GM12878 (cell line): ENCODE measurements at regions not wholly inside any gene's neighbourhood (a gene's known extent, or its start where the extent isn't known, plus 50 kb on each side); places are given as distances from the start of the nearest gene placed in this dataset.

ENCODE experiments used
- ATAC-seq: fragments of 200-7000 bp; cut with Tn5 transposase; 3 replicates; pipeline ENCODE4 v1.9.1; 2020; ENCODE audit warnings: mild to moderate bottlenecking, moderate library complexity
- BruUV-seq: library from RNA; stranded (reverse); fragments of 400-500 nt; replicated peaks from 2 replicates; lab custom pipeline; 2021; lab: Mats Ljungman, UMichigan
- CTCF ChIA-PET: fragments of 300-600 bp; sonication (Branson Sonifier 250); formaldehyde crosslinking; extraction: SDS; loops from one replicate; lab custom pipeline; 2021; ENCODE audit warnings: inconsistent platforms; lab: Yijun Ruan, JAX
- POLR2A ChIA-PET: fragments of 350-600 bp; formaldehyde crosslinking; extraction: SDS; loops from one replicate; lab custom pipeline; 2021; ENCODE audit warnings: inconsistent platforms; lab: Charles Lee
- RAD21 ChIA-PET: fragments of 300-600 bp; sonication (Branson Sonifier 250); formaldehyde crosslinking; loops from one replicate; lab custom pipeline; 2023; ENCODE audit warnings: antibody characterized with exemption; ENCODE audit not compliant: unreplicated experiment; lab: Charles Lee
- SMC1A ChIA-PET: fragments of 300-600 bp; sonication (Branson Sonifier 250); formaldehyde crosslinking; loops from one replicate; lab custom pipeline; 2023; ENCODE audit not compliant: unreplicated experiment, uncharacterized antibody; lab: Charles Lee
- DNase-seq: peaks from one replicate; pipeline ENCODE4 v3.0.0-alpha.2; 2011; ENCODE audit warnings: low read depth, low spot score
- FAIRE-seq: peaks from 3 replicates; lab custom pipeline; 2011; peaks lifted over from hg19 to GRCh38; lab: Jason Lieb, UNC
- H2AFZ ChIP-seq: 2 replicates; pipeline ENCODE4 v1.6.0; 2011; ENCODE audit warnings: low read depth, low read length, control low read depth; ENCODE audit not compliant: control insufficient read depth
- H3K27ac ChIP-seq: 2 replicates; pipeline ENCODE4 v1.5.1; 2011; ENCODE audit warnings: control low read depth; ENCODE audit not compliant: control insufficient read depth, insufficient read depth
- H3K27me3 ChIP-seq, 2 experiments: replicated peaks in 1 of 2; 2 replicates each; pipeline versions ENCODE4 v1.6.0 to v1.6.1; 2011; ENCODE audit warnings: low read length in 1 of 2; ENCODE audit not compliant: control insufficient read depth in 2 of 2, insufficient read depth in 2 of 2
- H3K36me3 ChIP-seq, 2 experiments: 2 replicates each; pipeline ENCODE4 v1.5.1; 2011; ENCODE audit warnings: low read length in 1 of 2; ENCODE audit not compliant: control insufficient read depth in 2 of 2, insufficient read depth in 2 of 2
- H3K4me1 ChIP-seq: 2 replicates; pipeline ENCODE4 v1.6.1; 2011; ENCODE audit warnings: mild to moderate bottlenecking, low read length, moderate library complexity, mixed read lengths; ENCODE audit not compliant: control insufficient read depth, insufficient read depth
- H3K4me2 ChIP-seq: 2 replicates; pipeline ENCODE4 v1.6.0; 2011; ENCODE audit warnings: control low read depth; ENCODE audit not compliant: control insufficient read depth, insufficient read depth
- H3K4me3 ChIP-seq: fragments of 200-600 bp; sonication (generic); 2 replicates; pipeline ENCODE4 v1.5.1; 2016
- H3K79me2 ChIP-seq: 2 replicates; pipeline ENCODE4 v1.6.0; 2011; ENCODE audit warnings: low read length; ENCODE audit not compliant: control insufficient read depth, insufficient read depth
- H3K9ac ChIP-seq: 2 replicates; pipeline ENCODE4 v1.8.0; 2011; ENCODE audit warnings: low read length, control low read depth, mixed read lengths; ENCODE audit not compliant: control insufficient read depth, insufficient read depth
- H3K9me3 ChIP-seq: replicated peaks from 3 replicates; pipeline ENCODE4 v1.5.1; 2011; ENCODE audit warnings: mild to moderate bottlenecking, low read length; ENCODE audit not compliant: control insufficient read depth, insufficient read depth
- H4K20me1 ChIP-seq: 2 replicates; pipeline ENCODE4 v1.6.0; 2011; ENCODE audit not compliant: control insufficient read depth, insufficient read depth
- BRCA1 ChIP-seq: IDR thresholded peaks from 2 replicates; pipeline ENCODE4 v1.6.1; 2011; ENCODE audit warnings: low read depth, low read length, improper control_type of control experiment
- MEF2A ChIP-seq: IDR thresholded peaks from 2 replicates; pipeline ENCODE4 v1.6.1; 2011; ENCODE audit warnings: low read depth, mild to moderate bottlenecking, low read length, moderate library complexity; ENCODE audit not compliant: insufficient read depth
- NFYA ChIP-seq: IDR thresholded peaks from 2 replicates; pipeline ENCODE4 v1.6.1; 2011; ENCODE audit warnings: low read depth, mild to moderate bottlenecking, low read length, improper control_type of control experiment, borderline replicate concordance
- USF1 ChIP-seq: IDR thresholded peaks from 2 replicates; pipeline ENCODE4 v1.6.1; 2011; ENCODE audit warnings: borderline replicate concordance, low read depth, mild to moderate bottlenecking, moderate library complexity, mixed read lengths, low read length; ENCODE audit not compliant: insufficient read depth; ENCODE audit errors: extremely low read length
- ZNF207 ChIP-seq: fragments of 450-650 bp; IDR thresholded peaks from 2 replicates; pipeline ENCODE4 v1.6.1; 2014; ENCODE audit warnings: antibody characterized with exemption, mild to moderate bottlenecking, borderline replicate concordance
- WGBS: methylation state at CpG from one replicate; pipeline ENCODE4 v1.1.6; 2016; ENCODE audit warnings: low lambda C conversion rate; ENCODE audit not compliant: insufficient replicate concordance, insufficient coverage; ENCODE audit errors: missing lambda C conversion rate; 5-methylcytosine and 5-hydroxymethylcytosine counted together
- in situ Hi-C: fragments of 300-500 bp; cut with MboI; formaldehyde crosslinking; loops from 9 replicates; pipeline ENCODE4 v1.14.3; 2018; ENCODE audit warnings: mixed read lengths
- intact Hi-C: fragments of 100-400 bp; cut with micrococcal nuclease; formaldehyde crosslinking; loops from one replicate; pipeline ENCODE4 v1.14.2; 2022; ENCODE audit not compliant: unreplicated experiment

DNA sequence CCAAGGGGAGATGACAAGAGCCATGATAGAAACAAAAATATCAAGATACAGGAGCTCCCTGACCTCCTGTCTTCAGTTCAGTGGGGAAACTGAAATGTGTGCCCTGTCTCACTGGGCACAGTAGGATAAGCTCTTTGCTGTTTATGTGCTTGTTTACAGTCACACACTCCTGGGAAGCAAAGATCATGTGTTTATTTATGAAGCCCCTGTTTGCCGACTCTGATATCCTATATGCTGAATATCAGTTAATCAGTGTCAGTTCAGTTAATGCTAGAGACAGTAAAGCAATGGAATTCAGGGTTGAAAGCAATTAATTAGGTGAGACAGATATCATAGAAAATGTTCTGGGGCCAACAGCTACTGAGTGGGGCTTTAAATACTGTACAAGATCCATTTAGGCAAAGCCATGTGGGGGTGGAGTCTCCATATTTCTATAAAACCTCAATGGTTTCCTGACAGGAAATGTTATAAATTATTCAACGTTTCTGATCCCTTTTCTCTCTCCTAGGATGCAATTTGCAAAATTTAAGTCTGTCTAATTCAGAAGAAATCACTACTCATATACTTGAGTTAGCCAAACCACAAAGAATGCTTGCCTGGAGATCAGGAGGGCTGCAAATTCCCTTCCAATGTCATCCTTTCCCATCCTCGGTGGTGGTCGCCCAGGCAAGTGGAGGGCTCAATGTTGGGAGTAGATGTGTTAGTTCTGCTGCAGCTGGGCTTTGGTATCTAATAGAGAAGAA lies 551.3 kb downstream of the CMPK2 start (continued):
- TF ChIP-seq NFYA (no peak), ZNF207 (no peak)

DNA sequence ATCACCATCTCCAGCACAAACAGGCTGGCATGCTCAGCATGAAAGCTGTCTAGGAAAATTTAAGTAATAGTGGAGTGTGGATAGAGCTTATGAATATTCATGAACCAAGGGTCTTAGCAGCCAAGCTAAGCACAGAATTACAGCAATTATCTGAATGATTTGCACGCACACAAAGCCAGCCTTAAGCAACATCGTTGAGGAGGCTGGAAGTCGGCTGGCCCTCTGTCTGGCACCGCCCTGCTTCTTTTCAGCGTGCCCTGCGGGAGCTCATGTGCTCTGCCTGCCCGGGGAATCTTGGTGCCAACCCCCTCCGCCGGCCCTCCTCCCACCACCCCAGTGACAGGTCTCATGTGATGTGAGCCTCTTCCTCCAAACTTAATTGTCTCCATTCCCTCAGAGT lies 540.1 kb downstream of the CMPK2 start:
- ChIA-PET SMC1A (no interaction called here), CTCF (interaction anchor here (0.8 kb wide), 1 partner anchor 12 kb away, joined by 4 read pairs; no protein-coding TSS in a partner anchor), POLR2A (interaction anchor here (1.3 kb wide), 1 partner anchor 14 kb away, joined by 3 read pairs; no protein-coding TSS in a partner anchor), RAD21 (interaction anchor here (1.1 kb wide), 1 partner anchor 15 kb away, joined by 3 read pairs; no protein-coding TSS in a partner anchor)
- no peak overlapping the region for H2AFZ ChIP-seq
- in situ Hi-C loops = no loop called here
- intact Hi-C loops = no loop called here
- no peak overlapping the region for H3K9ac ChIP-seq
- BruUV-seq = no TSS peak
- no peak overlapping the region for H3K27ac ChIP-seq
- no peaks in the 10 kb centered on the region for H3K36me3 ChIP-seq
- no peaks in the 10 kb centered on the region for H3K4me1 ChIP-seq
- no peak for TF ChIP-seq BRCA1
- TF ChIP-seq USF1 = no peak
- TF ChIP-seq MEF2A = no peak
- H3K4me3 ChIP-seq = no peak overlapping the region
- no peak for ATAC-seq
- no peaks in the 10 kb centered on the region for H3K79me2 ChIP-seq
- H4K20me1 ChIP-seq = no peaks in the 10 kb centered on the region
- H3K4me2 ChIP-seq = no peak overlapping the region
- FAIRE-seq = no peak
- no peaks in the 10 kb centered on the region for H3K27me3 ChIP-seq
- DNase-seq = no peak
- WGBS = 68% methylated on average over 9 of the region's 9 CpGs
- H3K9me3 ChIP-seq = no peaks in the 10 kb centered on the region
